HEK293T (cell line): ENCODE measurements at regions not wholly inside any gene's neighbourhood (a gene's known extent, or its start where the extent isn't known, plus 50 kb on each side); places are given as distances from the start of the nearest gene placed in this dataset.

Experiments
- CTCF ChIA-PET: fragments of 350-600 bp; formaldehyde crosslinking; extraction: SDS; loops from one replicate; lab custom pipeline; 2021; ENCODE audit warnings: antibody characterized with exemption, inconsistent platforms; lab: Yijun Ruan, JAX
- POLR2A ChIA-PET: fragments of 350-600 bp; formaldehyde crosslinking; extraction: SDS; loops from one replicate; lab custom pipeline; 2020; ENCODE audit warnings: antibody characterized with exemption, inconsistent platforms; lab: Yijun Ruan, JAX
- DNase-seq: peaks from one replicate; pipeline ENCODE4 v3.0.0; 2012; ENCODE audit warnings: mixed read lengths; ENCODE audit errors: extremely low spot score
- ARNT ChIP-seq: fragments of 450-650 bp; IDR thresholded peaks from 2 replicates; pipeline ENCODE4 v1.6.1; 2017; ENCODE audit warnings: mild to moderate bottlenecking
- BHLHE40 ChIP-seq: fragments of 450-650 bp; IDR thresholded peaks from 2 replicates; pipeline ENCODE4 v1.6.1; 2016; ENCODE audit warnings: mild to moderate bottlenecking, moderate library complexity, borderline replicate concordance
- CTBP1 ChIP-seq: fragments of 450-650 bp; IDR thresholded peaks from 2 replicates; pipeline ENCODE4 v1.6.1; 2016; ENCODE audit warnings: borderline replicate concordance
- ELF4 ChIP-seq: fragments of 450-650 bp; IDR thresholded peaks from 2 replicates; pipeline ENCODE4 v1.6.1; 2017; ENCODE audit warnings: antibody characterized with exemption
- FOXA1 ChIP-seq: fragments of 450-650 bp; IDR thresholded peaks from 2 replicates; pipeline ENCODE4 v1.6.1; 2016; ENCODE audit warnings: mild to moderate bottlenecking
- FOXK2 ChIP-seq: fragments of 450-650 bp; IDR thresholded peaks from 2 replicates; pipeline ENCODE4 v1.6.1; 2016; ENCODE audit warnings: mild to moderate bottlenecking
- FOXM1 ChIP-seq: fragments of 450-650 bp; IDR thresholded peaks from 2 replicates; pipeline ENCODE4 v1.6.1; 2017; ENCODE audit warnings: mild to moderate bottlenecking, borderline replicate concordance
- HDGF ChIP-seq: fragments of 450-650 bp; IDR thresholded peaks from 2 replicates; pipeline ENCODE4 v1.6.1; 2017; ENCODE audit warnings: antibody characterized with exemption, borderline replicate concordance
- L3MBTL2 ChIP-seq: fragments of 450-650 bp; conservative IDR thresholded peaks from 2 replicates; pipeline ENCODE4 v1.6.1; 2016; ENCODE audit warnings: mild to moderate bottlenecking
- LEF1 ChIP-seq: fragments of 450-650 bp; IDR thresholded peaks from 2 replicates; pipeline ENCODE4 v1.6.1; 2017; ENCODE audit warnings: mild to moderate bottlenecking, borderline replicate concordance
- NFRKB ChIP-seq: fragments of 450-650 bp; IDR thresholded peaks from 2 replicates; pipeline ENCODE4 v1.6.1; 2016; ENCODE audit warnings: mild to moderate bottlenecking, moderate library complexity
- SP1 ChIP-seq: fragments of 450-650 bp; IDR thresholded peaks from 2 replicates; pipeline ENCODE4 v1.6.1; 2017
- SUZ12 ChIP-seq: fragments of 450-650 bp; IDR thresholded peaks from 2 replicates; pipeline ENCODE4 v1.6.1; 2016; ENCODE audit warnings: mild to moderate bottlenecking
- TARDBP ChIP-seq: fragments of 450-650 bp; IDR thresholded peaks from 2 replicates; pipeline ENCODE4 v1.6.1; 2016
- ZNF384 ChIP-seq: fragments of 450-650 bp; IDR thresholded peaks from 2 replicates; pipeline ENCODE4 v1.6.1; 2016
- TF ChIP-seq, protein P1 (sequence below): fragments of 450-650 bp; IDR thresholded peaks from 2 replicates; pipeline ENCODE4 v1.6.1; 2016

DNA sequence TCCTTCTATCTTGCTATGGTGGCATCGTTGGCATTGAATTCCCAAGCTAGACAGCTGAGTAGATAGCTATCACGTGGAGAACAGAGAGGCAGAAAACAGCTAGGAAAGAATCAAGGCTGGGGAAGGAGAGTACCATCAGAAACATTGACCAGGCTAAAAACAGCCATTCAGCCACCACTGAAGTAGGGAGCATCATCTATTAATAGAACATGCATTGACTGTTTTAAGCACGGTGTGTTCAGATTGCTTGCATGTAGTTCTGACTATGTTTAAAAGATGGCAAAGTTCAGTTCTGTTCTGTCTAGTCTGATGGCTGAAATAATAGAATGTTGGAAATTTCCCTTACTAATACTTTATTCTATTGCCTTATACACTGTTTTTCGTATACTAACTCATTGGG lies 413.0 kb downstream of the GABRB3 start:
- no peak for DNase-seq
- ChIA-PET POLR2A (no interaction called here), CTCF (no interaction called here)
- TF ChIP-seq TARDBP (no peak), SP1 (no peak), FOXA1 (no peak), ELF4 (no peak), L3MBTL2 (no peak), HDGF (no peak), FOXM1 (no peak), ZNF384 (no peak), NFRKB (no peak), LEF1 (no peak), FOXK2 (no peak), CTBP1 (no peak), BHLHE40 (no peak), SUZ12 (no peak), ARNT (no peak)
- TF ChIP-seq, protein P1, sequence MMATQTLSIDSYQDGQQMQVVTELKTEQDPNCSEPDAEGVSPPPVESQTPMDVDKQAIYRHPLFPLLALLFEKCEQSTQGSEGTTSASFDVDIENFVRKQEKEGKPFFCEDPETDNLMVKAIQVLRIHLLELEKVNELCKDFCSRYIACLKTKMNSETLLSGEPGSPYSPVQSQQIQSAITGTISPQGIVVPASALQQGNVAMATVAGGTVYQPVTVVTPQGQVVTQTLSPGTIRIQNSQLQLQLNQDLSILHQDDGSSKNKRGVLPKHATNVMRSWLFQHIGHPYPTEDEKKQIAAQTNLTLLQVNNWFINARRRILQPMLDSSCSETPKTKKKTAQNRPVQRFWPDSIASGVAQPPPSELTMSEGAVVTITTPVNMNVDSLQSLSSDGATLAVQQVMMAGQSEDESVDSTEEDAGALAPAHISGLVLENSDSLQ = no peak

DNA sequence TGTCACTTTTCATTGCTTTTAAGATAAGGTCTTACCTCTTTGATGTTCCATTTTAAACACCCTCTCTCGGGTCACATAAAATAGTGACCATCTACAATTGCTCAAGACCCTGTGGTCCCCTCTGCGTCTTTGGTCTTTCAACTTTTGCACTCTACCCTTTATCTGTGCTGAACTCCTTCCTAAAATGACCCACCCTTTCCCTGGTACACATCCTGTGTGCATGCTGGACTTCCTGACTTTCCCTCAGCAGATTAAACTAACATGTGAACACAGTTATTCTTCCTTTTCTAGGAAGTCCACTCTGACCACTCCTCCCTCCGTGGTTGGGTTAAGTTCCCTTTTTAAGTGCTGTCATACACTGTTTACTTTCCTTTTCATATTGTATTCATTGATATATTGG lies 414.2 kb downstream of the GABRB3 start:
- no peak for TF ChIP-seq CTBP1
- TF ChIP-seq HDGF = no peak
- TF ChIP-seq SUZ12 = no peak
- TF ChIP-seq FOXM1 = no peak
- TF ChIP-seq NFRKB = no peak
- no peak for TF ChIP-seq LEF1
- TF ChIP-seq ELF4 = no peak
- TF ChIP-seq BHLHE40 = no peak
- no peak for TF ChIP-seq SP1
- TF ChIP-seq, protein P1 = no peak
- TF ChIP-seq TARDBP = no peak
- no peak for TF ChIP-seq ARNT
- TF ChIP-seq ZNF384 = no peak
- CTCF ChIA-PET = no interaction called here
- POLR2A ChIA-PET = no interaction called here
- no peak for DNase-seq

GRCh38 chr15:26357653-26358052 lies 415.2 kb downstream of the GABRB3 start:
- POLR2A ChIA-PET = no interaction called here
- CTCF ChIA-PET = no interaction called here
- TF ChIP-seq FOXK2 (no peak), HDGF (no peak), TARDBP (no peak), SUZ12 (no peak), ZNF384 (no peak)
- TF ChIP-seq, protein P1 = no peak
- no peak for DNase-seq

DNA sequence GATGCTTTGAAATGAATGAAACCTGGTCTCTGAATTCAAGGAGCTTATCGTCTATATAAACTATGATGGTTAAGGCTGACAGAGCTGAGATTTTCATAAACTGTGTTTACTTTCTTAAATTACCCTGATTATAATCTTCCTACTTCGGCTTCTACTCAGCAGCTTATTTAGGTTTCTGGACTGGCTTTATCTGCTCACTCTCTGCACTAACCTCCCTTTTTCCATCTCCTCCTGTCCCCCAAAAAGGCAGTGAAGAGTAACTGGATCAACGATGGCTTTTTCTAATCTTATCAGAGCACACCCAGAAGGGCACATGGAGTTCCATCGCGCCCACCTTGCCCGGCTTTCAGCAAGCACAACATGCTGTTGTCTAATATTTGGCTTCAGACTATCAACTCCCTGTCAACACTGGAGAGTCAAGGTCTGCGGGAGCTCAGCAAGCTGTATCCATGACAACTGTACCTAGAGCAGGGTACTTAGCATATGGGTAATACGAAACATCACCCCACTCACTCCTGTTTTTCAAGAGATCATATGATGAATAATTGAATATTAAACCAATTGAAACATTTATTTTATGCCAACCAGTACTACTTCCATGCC lies 417.3 kb downstream of the GABRB3 start:
- ChIA-PET CTCF (no interaction called here), POLR2A (no interaction called here)
- no peak for TF ChIP-seq NFRKB
- no peak for TF ChIP-seq FOXA1
- TF ChIP-seq SP1 = no peak
- no peak for TF ChIP-seq LEF1
- no peak for TF ChIP-seq ZNF384
- no peak for TF ChIP-seq HDGF
- TF ChIP-seq L3MBTL2 = no peak
- TF ChIP-seq, protein P1 = no peak
- no peak for TF ChIP-seq SUZ12
- no peak for TF ChIP-seq ARNT
- DNase-seq = no peak

DNA sequence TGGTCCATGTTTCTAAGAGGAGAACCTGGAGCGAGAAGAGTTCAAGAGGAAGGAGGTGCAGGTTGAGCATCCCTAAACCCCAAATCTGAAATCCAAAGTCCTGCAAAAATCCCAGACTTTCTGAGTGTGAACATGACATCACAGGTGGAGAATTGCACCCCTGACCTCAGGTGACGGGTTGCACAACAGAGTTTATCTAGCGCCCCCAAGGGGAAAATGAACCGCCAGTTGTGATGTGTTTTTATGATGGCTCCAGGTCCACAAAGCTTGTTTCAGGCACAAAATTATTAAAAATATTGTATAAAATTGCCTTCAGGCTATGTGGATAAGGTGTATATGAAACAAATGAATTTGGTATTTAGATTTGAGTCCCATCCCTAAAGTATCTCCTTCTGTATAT lies 420.0 kb downstream of the GABRB3 start:
- no peak for TF ChIP-seq LEF1
- no peak for TF ChIP-seq ARNT
- no peak for TF ChIP-seq SP1
- no peak for TF ChIP-seq FOXM1
- no peak for DNase-seq
- POLR2A ChIA-PET = no interaction called here
- CTCF ChIA-PET = no interaction called here

DNA sequence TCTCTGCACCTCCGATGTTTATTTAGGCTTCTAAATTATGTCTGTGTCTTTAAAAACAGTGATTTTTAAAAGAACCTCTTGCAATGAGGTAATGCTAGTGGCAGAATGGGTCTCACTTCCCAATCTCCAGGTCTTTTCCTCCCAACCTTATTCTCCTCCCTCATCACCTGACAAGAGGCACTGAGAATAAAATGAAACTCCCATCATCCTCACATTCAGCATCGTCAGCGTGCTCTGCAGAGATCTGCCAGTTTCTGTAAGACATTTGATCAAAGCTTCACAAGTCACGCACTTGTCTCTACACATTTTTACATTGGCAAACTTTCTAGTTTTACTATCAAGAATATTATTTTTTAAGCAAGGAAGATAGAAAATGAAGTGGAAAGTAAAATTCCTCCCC lies 420.5 kb downstream of the GABRB3 start:
- no peak for TF ChIP-seq FOXM1
- TF ChIP-seq L3MBTL2 = no peak
- no peak for TF ChIP-seq ARNT
- no peak for TF ChIP-seq FOXK2
- TF ChIP-seq ZNF384 = no peak
- no peak for TF ChIP-seq SUZ12
- no peak for TF ChIP-seq SP1
- no peak for TF ChIP-seq TARDBP
- no peak for TF ChIP-seq BHLHE40
- TF ChIP-seq LEF1 = no peak
- TF ChIP-seq NFRKB = no peak
- no peak for TF ChIP-seq HDGF
- no peak for TF ChIP-seq FOXA1
- no peak for TF ChIP-seq CTBP1
- ChIA-PET CTCF (interaction anchor here (0.6 kb wide), 1 partner anchor 85 kb away, joined by 3 read pairs; no protein-coding TSS in a partner anchor), POLR2A (no interaction called here)
- DNase-seq = no peak

- TF ChIP-seq, protein P1 = no peak
- no peak for TF ChIP-seq L3MBTL2
- TF ChIP-seq ZNF384 = no peak
- no peak for TF ChIP-seq CTBP1
- no peak for TF ChIP-seq TARDBP
- TF ChIP-seq ELF4 = no peak
- TF ChIP-seq FOXM1 = no peak
- no peak for TF ChIP-seq NFRKB
- no peak for TF ChIP-seq LEF1
- TF ChIP-seq SUZ12 = no peak
- no peak for TF ChIP-seq FOXA1
- TF ChIP-seq BHLHE40 = no peak
- no peak for TF ChIP-seq HDGF
- no peak for TF ChIP-seq ARNT
- TF ChIP-seq SP1 = no peak
- TF ChIP-seq FOXK2 = no peak
- CTCF ChIA-PET = no interaction called here
- POLR2A ChIA-PET = no interaction called here
- no peak for DNase-seq
Measured at GRCh38 chr15:26325495-26325894, 447.4 kb downstream of the GABRB3 start.
